Suprapubic skin (tissue), 4 donors: ENCODE measurements at regions not wholly inside any gene's neighbourhood (a gene's known extent, or its start where the extent isn't known, plus 50 kb on each side); places are given as distances from the start of the nearest gene placed in this dataset.

Source experiments
- DNase-seq, 2 donors: peaks; one replicate each; pipeline ENCODE4 v3.0.0-alpha.2; 2019; ENCODE audit warnings: low spot score in 2 of 2
- H3K27ac ChIP-seq: fragments of 200-600 bp; sonication (generic); one replicate; pipeline ENCODE4 v1.5.1; 2019
- H3K27me3 ChIP-seq: fragments of 200-600 bp; sonication (generic); one replicate; pipeline ENCODE4 v1.5.1; 2019
- H3K36me3 ChIP-seq: fragments of 200-600 bp; sonication (generic); one replicate; pipeline ENCODE4 v1.5.1; 2019
- H3K4me1 ChIP-seq: fragments of 200-600 bp; sonication (generic); one replicate; pipeline ENCODE4 v1.5.1; 2019
- H3K4me3 ChIP-seq: fragments of 200-600 bp; sonication (generic); one replicate; pipeline ENCODE4 v1.5.1; 2019; ENCODE audit warnings: mild to moderate bottlenecking
- H3K9me3 ChIP-seq: fragments of 200-600 bp; sonication (generic); one replicate; pipeline ENCODE4 v1.5.1; 2019
- CTCF ChIP-seq, 2 donors: fragments of 200-600 bp in 1 of 2; fragments of 450-650 bp in 1 of 2; sonication (generic) in 1 of 2; IDR thresholded peaks; one replicate each; pipeline ENCODE4 v1.5.1; 2016 to 2019; ENCODE audit warnings: antibody characterized with exemption in 2 of 2, mild to moderate bottlenecking in 1 of 2, moderate library complexity in 1 of 2
- EP300 ChIP-seq: sonication (generic); formaldehyde crosslinking; IDR thresholded peaks from one replicate; pipeline ENCODE4 v1.6.1; 2017; ENCODE audit warnings: antibody characterized with exemption
- POLR2A ChIP-seq, 2 donors: fragments of 450-650 bp; IDR thresholded peaks; one replicate each; pipeline ENCODE4 v1.6.1; 2017; ENCODE audit warnings: antibody characterized with exemption in 2 of 2, mild to moderate bottlenecking in 2 of 2, moderate library complexity in 2 of 2
- POLR2AphosphoS5 ChIP-seq, 3 donors: sonication (generic); formaldehyde crosslinking; IDR thresholded peaks; one replicate each; pipeline ENCODE4 v1.6.1; 2017; ENCODE audit warnings: antibody characterized with exemption in 3 of 3
- WGBS: methylation state at CpG from one replicate; pipeline ENCODE4 v1.1.5; 2018; 5-methylcytosine and 5-hydroxymethylcytosine counted together

- no peak for TF ChIP-seq EP300
- TF ChIP-seq POLR2A (IDR thresholded peaks at IDR 0.05), result no peak
- no peak for TF ChIP-seq POLR2AphosphoS5 (IDR thresholded peaks at IDR 0.05)
- no peak for TF ChIP-seq CTCF (IDR thresholded peaks at IDR 0.05)
- Histone ChIP-seq H3K27ac (no peak overlapping the region), H3K4me1 (no peaks in the 10 kb centered on the region), H3K27me3 (no peaks in the 10 kb centered on the region), H3K36me3 (no peaks in the 10 kb centered on the region), H3K4me3 (no peak overlapping the region), H3K9me3 (no peaks in the 10 kb centered on the region)
- DNase-seq, result no peak
- 51% methylated on average over 1 of the region's 1 CpG for WGBS
These were observed 1615.8 kb downstream of the SI start for GRCh38 chr3:163462446-163462845.

GRCh38 chr3:163450698-163451097 lies 1627.6 kb downstream of the SI start:
- Histone ChIP-seq H3K27ac (no peak overlapping the region), H3K4me3 (no peak overlapping the region), H3K4me1 (no peaks in the 10 kb centered on the region), H3K36me3 (no peaks in the 10 kb centered on the region), H3K9me3 (peaks cover 9% of the 10 kb centered on the region), H3K27me3 (no peaks in the 10 kb centered on the region)
- TF ChIP-seq POLR2A (IDR thresholded peaks at IDR 0.05), result no peak
- TF ChIP-seq POLR2AphosphoS5 (IDR thresholded peaks at IDR 0.05), result no peak
- no peak for TF ChIP-seq EP300
- no peak for TF ChIP-seq CTCF (IDR thresholded peaks at IDR 0.05)
- WGBS, result 76% methylated on average over 2 of the region's 2 CpGs
- no peak for DNase-seq

- H3K4me1 ChIP-seq, result no peaks in the 10 kb centered on the region
- H3K9me3 ChIP-seq, result peaks cover 4% of the 10 kb centered on the region
- no peaks in the 10 kb centered on the region for H3K36me3 ChIP-seq
- H3K27ac ChIP-seq, result no peak overlapping the region
- 68% methylated on average over 2 of the region's 2 CpGs for WGBS
- no peaks in the 10 kb centered on the region for H3K27me3 ChIP-seq
- no peak for DNase-seq
- TF ChIP-seq EP300 (no peak), CTCF (IDR thresholded peaks at IDR 0.05) (no peak), POLR2AphosphoS5 (IDR thresholded peaks at IDR 0.05) (no peak), POLR2A (IDR thresholded peaks at IDR 0.05) (no peak)
- no peak overlapping the region for H3K4me3 ChIP-seq
These were observed 1639.5 kb downstream of the SI start for GRCh38 chr3:163438760-163439159.

- no peak for DNase-seq
- Histone ChIP-seq H3K36me3 (no peaks in the 10 kb centered on the region), H3K27ac (no peak overlapping the region), H3K27me3 (no peaks in the 10 kb centered on the region), H3K4me1 (no peaks in the 10 kb centered on the region), H3K9me3 (no peaks in the 10 kb centered on the region), H3K4me3 (no peak overlapping the region)
- no peak for TF ChIP-seq POLR2AphosphoS5 (IDR thresholded peaks at IDR 0.05)
- no peak for TF ChIP-seq CTCF (IDR thresholded peaks at IDR 0.05)
- TF ChIP-seq POLR2A (IDR thresholded peaks at IDR 0.05), result no peak
- no peak for TF ChIP-seq EP300
- 97% methylated on average over 3 of the region's 3 CpGs for WGBS
These were observed 1655.6 kb downstream of the SI start for GRCh38 chr3:163422671-163423070.

GRCh38 chr3:163391407-163392181 lies 1686.7 kb downstream of the SI start:
- Histone ChIP-seq H3K4me3 (no peak overlapping the region), H3K9me3 (no peaks in the 10 kb centered on the region), H3K36me3 (no peaks in the 10 kb centered on the region), H3K27ac (no peak overlapping the region), H3K27me3 (no peaks in the 10 kb centered on the region), H3K4me1 (no peaks in the 10 kb centered on the region)
- no peak for TF ChIP-seq EP300
- no peak for TF ChIP-seq POLR2A (IDR thresholded peaks at IDR 0.05)
- no peak for TF ChIP-seq CTCF (IDR thresholded peaks at IDR 0.05)
- no peak for TF ChIP-seq POLR2AphosphoS5 (IDR thresholded peaks at IDR 0.05)
- DNase-seq, result no peak
- 76% methylated on average over 3 of the region's 3 CpGs for WGBS
